GM04504 (cell line): ENCODE measurements at regions not wholly inside any gene's neighbourhood (a gene's known extent, or its start where the extent isn't known, plus 50 kb on each side); places are given as distances from the start of the nearest gene placed in this dataset.

Experiments used
- DNase-seq: peaks from one replicate; pipeline ENCODE4 v3.0.0-alpha.2; 2012; ENCODE audit warnings: low read depth

DNA sequence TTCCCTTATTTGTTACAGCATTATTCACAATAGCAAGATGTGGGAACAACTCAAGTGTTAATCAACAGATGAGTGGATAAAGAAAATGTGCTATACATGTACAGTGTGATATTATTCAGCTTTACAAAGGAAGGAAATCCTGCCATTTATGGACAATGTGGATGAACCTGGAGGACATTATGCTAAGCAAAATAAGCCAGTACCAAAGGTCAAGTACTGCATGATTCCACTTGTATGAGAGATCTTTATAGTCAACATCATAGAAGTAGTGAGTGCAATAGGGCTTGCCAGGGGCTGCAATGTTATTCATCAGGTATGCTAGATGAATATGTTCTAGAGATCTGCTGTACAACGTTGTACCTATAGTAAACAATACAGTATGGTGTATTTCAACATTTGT is 138.5 kb upstream of the AGR3 start:
- no peak for DNase-seq

DNA sequence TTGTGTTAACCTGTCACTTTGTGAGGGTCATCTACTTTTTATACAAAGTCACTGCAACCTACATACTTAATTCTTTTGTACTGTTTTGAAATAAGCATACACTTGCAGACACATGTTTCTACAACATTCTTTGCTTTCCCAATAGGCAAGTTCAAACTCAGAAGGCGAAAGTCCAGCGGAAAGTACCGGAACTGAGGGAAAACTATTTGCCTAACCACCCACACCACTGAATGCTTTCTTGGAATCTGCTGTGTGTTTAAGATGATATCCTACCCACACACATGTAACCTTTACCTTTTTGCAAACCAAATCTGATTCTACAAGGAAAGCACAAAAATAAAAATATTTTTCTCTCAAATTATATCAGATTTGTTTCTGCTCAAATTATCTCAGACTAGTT is 139.4 kb upstream of the AGR3 start:
- no peak for DNase-seq

DNA sequence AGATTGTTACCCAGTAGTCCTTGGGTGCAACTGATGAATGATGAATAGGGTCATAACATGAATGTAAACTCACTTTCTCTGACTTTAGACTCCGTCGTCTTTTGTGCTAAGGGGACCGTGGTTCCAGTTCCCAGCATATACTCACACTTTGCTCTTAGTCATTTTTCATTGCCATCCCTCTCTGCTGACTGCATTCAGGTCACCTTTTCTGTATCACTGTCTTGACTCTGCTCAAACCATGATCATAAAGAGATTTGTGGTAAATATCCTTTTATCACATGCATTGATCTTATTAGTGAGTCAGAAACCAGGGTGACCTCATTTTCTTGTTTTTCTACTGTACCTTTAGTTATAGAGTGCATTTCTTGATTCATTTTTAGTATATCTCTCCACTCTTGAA is 141.1 kb upstream of the AGR3 start:
- no peak for DNase-seq

DNA sequence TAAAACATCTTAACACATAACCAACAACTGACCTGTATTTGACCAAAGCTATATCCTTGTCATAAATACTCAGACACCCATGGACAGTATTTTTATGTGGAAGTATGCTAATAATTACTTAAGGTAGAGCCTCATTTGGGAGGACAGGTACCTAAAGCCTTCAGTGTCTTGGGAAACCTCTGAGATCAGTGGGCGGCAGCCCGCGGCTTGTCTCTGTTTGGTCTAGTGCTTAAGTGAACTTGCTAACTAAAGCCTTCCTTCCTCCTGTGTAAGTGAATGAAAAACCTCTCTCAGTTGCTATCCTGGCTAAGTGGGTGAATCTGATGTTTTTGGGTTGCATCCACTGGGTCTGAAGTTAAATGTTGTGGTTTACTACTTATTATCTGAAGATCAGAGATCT is 144.5 kb upstream of the AGR3 start:
- DNase-seq: no peak

DNA sequence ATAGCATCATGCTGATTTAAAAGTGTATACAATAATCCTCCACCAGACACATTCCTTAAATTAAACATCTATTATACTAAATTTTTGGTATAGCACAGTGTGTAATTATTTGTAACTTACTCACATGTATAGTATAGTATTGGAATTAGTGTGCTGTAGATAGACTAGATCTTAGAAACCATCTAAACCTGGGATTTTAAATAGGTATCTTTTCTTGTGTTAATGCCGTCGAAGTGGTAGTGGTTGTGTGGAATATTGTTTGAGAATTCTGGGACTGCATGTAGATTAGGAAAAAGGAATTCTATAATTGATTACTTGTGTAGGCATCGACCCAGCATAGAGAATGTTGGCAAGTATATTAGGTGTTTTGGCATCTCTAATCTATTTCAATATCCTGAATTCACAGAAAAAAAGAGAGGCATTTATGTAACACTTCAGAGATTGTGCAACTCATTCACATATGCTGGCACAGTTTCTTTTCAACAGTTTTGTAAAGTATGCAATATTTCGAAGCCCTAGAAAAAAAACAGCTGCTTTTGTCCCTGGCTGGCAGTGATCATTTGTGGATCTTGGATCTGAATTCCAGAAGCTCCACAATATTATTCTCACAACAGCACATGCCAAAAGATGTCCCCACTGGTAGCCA is 145.5 kb upstream of the AGR3 start:
- DNase-seq: no peak

DNA sequence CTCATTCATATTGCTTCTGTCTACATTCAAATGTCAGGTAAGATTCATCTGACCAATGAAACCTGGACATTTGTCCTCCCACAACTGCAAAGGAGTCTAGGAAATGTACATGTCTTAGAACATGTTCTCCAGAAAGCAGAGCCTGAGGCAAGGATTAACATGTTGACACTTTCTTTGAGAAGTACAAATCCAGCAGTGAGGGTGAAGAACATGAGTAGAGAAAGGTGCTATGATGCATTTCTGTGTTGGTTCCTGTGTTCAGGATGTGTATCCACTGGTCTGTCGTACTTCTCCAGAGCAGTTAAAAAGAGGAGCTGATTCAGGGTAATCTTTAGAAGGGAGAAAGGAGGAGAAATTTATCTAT is 146.0 kb upstream of the AGR3 start:
- no peak for DNase-seq

DNA sequence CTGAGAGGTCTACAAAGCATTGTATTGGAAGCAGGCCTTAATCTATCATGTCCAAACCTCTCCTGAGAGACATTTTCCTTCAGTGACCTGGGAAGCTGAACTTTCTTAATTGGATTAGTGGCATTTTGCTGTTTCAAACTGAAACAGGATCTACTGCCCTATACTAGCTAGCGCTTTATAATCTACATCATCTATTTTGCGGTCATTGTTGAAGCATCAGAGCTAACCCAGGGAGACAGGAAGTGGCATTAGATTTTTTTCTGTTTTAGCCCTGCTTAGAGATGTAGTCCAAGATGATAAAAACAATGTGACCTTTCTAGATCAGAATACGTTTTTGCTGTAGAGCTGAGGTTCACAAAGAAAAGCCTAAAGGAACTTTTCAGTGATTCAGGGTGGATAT is 147.4 kb upstream of the AGR3 start:
- no peak for DNase-seq

DNA sequence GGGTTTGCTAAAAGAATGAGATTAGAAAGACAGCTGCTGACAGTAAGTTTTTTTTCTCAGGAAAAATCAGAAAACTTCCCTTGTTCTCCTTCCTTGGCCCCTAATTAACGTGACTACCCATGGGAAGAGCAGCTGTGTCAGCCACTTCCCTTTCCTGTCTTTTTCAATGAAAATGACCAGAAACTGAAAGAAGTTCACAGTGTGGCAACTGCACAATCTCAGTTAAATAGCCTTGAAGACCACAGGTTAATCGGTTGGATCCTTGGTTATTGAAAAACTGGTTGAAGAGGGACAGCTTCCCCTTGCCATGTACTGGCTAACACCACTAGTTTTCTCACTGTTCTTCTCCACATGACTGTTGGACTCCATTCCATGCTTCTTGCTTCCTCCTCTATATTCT is 148.8 kb upstream of the AGR3 start:
- DNase-seq: no peak

DNA sequence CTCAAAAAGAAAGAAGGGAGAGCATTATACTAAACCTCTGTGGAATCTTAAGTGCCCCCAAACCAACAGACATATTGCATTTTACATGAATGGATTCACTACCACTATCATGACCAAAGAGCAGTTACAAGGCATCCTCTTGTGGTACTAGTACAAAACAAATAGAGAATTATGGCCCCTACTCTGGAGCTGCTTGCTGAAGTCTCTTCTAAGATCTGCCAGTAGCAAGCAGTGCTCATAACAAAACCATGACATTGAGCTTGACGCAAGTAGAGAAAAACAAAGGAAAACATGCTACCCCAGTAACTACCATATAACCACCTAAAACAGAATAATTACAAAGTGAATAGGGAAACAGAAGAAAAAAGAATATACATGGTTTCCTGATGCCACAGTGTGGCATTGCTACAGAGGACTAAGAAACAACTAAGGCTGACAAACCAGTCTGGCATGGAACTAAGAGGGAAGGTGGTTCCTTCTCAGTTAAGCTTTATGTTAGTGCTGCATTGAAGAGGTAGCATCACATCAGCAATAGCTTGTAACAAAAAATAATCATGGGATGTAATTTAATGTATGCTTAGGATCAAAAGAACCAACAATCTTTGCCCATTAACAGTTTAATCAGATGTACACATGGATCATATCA is 150.2 kb upstream of the AGR3 start:
- DNase-seq: no peak

DNA sequence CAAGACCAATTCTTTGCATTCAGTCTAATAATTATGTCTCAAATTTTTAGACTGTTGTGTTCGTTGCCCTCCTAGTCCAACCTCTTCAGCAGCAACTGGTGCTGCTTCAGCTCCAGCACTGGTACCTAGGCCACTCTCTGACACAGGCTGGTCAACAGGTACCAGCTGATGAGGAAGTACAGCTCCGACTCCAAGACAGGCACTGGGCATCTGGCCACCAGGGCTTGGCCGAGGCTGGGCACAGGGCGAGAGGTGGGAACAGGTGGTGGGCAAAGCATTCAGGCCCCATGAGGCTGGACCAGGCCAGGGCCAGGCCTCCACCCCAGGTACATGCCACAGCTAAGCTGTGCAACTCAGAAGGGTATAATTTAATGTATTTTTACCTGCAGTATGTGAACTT is 151.5 kb upstream of the AGR3 start:
- no peak for DNase-seq

DNA sequence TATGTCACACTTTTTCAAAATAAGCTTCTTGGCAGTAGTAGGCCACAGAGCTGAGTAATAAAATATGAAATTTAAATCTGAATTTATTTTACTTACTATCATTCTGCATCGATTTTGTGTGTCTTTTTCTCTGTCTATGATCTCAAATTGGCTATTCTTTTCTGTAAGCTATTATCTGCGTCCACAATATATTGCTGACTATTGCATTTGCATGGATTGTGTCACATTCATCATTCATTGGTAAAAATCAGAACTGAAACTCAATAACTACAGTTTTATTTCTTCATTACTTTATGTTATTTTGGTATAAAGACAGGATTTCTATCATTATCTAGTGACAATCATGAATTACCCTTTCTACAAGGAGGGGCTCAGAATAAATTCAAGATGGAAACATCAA is 154.8 kb upstream of the AGR3 start:
- no peak for DNase-seq

DNA sequence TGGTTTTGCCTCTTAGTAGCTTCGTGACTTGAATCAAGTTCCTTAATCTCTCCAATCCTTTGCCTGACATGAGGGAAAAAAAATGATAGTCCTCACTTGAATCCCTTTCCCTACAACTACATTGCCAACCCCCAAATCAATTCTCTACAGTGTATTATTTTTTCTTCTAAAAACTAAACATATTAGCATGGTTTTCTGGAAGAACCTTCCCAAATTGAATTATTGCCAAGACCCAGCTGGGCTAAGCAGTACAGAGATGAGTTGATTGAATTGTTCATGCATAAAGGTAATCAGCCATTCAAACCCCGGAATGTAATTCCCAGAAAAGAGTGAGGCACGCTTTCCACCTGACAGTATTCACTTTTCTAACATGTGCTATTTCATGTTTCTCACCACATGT is 155.6 kb upstream of the AGR3 start:
- DNase-seq: no peak

DNA sequence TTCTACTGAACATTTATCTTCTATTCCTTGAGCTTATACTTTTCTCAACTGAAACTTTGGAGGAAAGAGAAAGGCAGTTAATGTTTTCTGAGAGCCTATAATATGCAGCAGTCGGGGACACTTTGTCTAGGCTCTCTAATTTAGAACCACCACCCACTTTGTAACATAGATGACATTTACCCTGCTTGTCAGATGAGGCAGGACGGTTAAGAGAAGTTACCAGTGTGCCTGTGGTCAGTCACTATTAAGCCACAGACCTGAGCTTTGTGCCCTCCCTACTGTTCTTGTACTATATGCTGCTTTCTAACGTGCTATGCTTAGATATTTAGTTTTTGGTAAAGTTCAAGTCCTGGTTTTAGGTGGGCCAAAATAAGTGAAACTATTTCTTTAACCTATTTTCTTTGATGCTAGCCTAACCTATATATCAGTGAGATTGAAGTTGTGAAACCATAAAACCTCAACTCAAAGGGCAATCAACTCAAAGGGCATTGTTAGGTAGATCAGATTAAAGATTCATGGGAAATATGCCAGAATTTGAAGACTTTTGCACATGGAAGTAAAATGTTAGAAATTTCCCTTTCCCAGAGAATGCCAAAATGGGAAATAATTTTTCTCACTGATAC is 156.5 kb upstream of the AGR3 start:
- no peak for DNase-seq

DNA sequence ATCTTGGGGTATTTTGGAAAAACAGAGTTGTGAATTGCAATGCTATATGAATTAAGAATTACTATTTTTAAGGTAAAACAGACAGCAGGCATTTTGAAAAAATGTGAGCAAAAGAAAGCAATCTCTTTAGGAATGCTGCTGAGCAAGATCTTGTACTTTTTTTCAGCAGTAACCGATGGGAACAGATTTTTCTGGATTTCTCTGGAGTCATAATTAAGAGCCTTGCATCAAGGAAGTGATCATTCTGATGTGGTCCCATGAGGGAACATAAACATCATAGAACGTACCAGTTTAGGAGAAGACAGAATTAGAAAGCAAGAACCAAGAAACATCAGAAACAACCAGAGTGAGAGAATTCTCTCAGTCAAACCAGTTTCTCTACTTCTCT is 157.0 kb upstream of the AGR3 start:
- DNase-seq: no peak

DNA sequence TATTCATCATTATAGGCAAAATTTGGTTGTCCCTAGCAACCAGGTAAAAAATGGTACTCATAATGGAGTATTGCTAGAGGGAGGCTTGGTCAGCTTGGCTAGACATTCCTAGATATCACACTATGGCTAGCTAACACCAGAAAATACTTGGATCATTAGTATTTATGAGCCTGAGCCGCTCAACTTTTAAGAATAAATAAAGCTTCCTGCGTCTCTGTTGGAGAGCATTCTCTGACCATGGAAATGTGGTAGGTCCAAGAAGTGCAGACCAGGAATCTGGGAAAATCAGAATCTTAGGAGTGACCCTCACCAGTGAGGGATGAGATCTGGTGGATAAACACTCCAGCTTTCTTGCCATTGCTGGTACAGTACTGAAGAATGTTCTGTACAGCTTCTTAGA is 157.6 kb upstream of the AGR3 start:
- DNase-seq: no peak

DNA sequence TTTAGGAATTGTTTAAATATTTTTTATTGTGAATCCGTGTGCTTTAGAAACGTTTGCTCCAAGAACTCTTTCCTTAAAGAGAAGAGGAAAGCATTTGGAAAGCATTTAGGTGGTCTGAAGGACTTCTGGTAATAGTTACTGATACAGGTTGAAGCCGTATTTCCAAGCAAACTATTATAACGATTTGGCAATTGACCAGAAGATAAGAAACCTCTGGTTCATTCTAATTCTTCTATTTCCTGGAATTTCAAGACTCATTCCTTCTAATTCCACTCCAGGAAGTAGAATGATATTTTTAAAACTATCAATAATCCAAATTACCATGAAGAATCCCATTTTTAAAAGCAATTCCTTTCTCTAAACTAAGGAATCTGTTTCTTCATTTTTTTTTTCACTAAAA is 158.9 kb upstream of the AGR3 start:
- DNase-seq: no peak

DNA sequence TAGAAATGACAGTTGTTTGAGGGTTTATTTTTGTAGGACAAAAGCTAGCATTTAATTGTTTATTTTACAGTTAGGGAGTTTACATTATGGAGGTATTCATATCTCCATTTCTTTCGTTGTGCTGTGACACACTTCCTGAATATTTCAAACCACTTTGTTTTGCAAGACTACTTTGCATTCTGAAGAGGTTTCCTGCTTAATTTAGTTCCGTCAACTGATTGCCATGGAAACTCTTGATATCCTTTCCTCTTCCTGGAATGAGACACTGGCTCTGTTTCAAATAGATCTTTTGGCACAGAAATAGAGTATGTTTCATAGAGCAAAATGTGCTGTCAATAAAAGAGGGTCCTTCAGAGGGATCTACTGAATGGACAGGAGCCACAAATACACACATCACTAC is 159.5 kb upstream of the AGR3 start:
- peak; percentile 62 for DNase-seq

DNA sequence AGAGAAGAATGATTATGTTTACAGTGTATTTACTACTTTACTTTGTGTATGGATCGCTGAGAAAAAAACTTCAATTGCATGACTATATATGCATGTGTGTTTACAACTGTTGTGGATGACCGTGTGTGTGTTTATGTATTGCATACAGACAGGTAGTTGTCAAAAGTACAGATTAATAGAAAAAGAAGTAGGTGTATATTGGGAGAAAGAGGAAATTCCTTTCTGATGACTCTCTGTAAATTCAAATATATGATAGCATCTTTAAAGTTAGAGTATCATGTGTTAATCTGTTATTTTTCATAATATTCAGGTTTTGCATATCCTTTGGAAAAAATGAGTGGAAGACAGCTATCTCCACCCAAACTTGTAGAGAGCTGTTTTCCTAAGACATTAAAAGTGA is 160.4 kb upstream of the AGR3 start:
- DNase-seq: no peak

DNA sequence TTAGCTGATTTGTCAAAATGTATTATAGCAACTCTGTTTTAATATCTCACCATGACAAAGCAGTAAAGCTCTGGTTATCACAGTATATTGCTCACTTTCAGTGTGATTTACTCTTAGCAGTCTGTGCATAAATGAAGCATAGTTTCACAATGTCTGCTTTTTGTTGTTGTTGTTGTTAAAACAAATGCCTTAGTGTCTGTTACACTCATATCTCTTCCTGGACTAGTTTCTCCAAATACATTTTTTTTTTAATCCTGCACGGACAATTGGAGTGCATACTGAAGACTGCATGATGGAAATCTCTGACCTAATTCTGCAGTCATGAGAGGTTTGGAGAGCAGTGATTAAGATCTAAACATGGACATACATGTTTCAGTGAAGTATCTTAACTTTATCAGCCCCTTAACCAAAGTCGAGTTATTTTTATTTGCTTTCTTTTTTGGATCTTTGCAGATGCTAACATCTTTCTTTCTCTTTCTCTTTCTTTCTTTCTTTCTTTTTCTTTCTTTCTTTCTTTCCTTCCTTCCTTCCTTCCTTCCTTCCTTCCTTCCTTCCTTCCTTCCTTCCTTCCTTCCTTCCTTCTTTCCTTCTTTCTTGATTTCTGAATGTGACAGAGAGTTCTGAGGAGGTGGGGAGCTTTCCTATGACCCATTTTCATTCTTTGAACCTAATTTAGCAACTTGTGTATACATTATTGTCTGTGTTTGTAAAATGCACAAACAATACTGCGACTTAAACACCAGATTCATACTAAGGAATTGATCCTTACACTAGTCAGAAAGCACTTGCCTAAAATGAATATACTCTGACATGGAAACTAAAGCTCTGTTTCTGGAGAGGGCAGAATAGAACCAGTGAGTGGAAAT is 161.5 kb upstream of the AGR3 start:
- no peak for DNase-seq

DNA sequence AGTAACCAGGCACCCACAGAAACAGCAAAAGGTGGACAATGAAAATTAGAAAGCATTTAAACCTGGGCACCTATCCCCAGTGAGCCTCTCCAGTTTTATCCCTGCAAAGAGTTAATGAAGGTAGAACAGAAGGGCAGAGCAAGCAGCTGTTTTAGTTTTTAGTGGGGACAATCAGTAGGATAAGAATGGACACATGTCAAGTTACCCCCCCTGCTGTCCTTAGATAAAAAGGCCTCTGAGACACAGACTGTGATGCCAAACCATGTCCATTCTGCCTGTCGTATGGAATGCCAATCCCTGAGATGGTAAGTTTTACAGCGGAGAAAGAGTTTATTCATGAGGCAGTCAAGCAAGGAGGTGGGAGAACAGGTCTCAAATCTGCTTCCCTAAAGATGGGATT is 162.6 kb upstream of the AGR3 start:
- DNase-seq: no peak

DNA sequence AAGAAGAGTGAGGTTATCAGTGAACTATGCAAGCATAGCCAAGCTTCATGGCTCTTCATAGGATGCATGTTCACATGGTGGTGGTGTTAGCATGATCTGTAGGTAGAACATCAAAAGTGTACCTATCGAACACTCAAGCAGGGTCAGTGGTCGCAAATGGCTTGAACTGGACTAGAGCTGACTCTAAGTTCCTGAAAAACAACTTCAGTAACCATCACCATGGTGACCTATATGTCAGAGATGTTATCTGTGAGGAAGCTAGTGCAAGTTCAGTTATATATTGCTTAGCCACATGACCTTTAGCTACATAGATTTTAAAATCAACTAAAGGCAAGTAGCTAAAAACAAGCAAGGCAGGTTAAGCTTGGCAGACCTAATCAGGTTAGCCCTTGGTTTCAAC is 163.1 kb upstream of the AGR3 start:
- no peak for DNase-seq

DNA sequence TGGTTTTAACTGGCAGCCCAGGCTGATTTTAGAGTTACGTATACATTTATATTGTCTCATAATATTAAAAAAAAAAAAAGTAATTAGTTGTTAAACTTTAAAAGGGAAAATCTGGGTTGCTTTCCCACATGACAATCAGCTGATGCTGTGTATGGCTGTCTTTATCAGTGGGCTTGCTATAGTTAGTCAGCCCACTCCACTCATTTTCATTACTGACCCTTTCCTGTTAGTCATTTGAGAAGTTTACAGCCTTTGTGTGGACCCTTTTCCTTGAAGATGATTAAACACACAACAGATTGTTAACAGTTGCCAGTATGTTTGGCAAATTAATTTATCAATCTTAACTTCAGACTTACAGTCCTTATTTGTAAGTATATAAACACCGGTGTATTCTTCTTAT is 164.5 kb upstream of the AGR3 start:
- no peak for DNase-seq

DNA sequence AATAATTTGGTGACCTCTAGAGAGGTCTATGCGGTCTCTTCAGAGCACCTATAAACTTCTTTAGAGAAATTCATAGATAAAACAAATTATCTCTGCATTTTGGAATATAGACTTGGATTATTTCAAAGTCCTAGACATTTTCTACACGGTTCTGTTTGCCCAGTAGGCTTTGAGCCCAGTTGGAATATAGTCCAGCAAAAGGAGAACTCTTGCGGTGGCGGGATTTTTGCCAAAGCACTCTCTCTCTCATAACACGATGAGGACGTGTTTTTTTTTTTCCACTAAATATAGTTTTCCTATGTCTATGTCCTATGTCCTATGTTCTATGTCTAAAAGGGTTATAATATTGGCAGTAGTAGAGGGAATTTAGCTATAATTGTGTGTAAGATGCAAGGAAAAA is 164.9 kb upstream of the AGR3 start:
- no peak for DNase-seq
